ENCODE measurements at regions not wholly inside any gene's neighbourhood (a gene's known extent, or its start where the extent isn't known, plus 50 kb on each side); places are given as distances from the start of the nearest gene placed in this dataset.

DNA sequence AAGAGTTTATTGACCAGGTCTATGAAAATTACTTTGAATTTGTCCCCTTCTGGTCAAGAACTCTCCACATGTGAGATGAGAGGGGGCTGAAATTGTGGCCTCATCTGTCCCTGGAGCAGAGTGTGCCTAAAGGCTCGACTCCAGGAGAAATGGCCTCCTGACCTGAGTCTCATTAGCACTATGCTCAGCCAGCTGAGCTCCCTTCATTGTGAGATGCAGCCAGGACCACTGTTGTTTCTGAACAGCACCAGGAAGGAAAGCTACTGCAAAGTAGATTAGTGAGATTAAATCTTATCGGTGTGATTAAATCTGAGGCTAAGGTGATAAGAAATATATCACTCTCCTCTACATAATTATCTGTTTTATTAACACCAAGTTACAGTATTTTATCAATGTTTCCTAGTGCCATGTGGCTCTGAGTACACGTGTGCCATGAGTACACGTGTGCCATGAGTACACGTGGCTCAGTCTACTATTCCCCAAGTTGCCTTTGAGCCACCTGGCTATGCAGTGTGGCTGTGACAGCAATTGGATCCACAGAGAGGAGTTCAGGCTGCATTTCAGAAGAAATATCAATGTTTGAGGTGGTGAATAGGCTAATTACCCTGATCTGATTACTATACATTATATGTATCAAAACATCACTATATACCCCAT, 126.9 kb downstream of the IPMK start:
- DNase-seq: no peak

- DNase-seq: no peak
Measured at GRCh38 chr10:58140054-58140453, 127.6 kb downstream of the IPMK start.

- no peak for DNase-seq
Measured at GRCh38 chr10:58137813-58138212, 129.9 kb downstream of the IPMK start.

- no peak for DNase-seq
Measured at GRCh38 chr10:58115218-58116050, 152.3 kb downstream of the IPMK start.

GRCh38 chr10:58109731-58110130, 158.0 kb downstream of the IPMK start:
- DNase-seq: no peak

DNA sequence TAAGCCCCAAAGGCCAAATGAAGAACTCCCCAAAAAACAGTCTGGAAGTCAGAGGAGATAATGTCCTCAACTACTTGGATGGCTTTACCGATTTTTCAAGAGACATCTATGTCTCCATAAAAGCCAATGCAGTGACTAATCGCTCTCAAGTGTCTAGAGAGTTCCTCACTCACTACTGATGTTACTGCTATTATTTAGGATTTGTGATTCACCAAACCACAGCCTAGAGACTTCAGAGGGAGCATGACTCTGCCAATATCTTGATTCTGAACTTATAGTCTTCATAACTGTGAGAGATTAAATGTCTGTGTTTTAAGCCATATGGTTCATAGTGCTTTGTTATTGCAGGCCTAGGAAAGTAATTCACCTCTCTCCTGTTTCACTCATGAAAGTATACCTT, 160.2 kb downstream of the IPMK start:
- no peak for DNase-seq

DNA sequence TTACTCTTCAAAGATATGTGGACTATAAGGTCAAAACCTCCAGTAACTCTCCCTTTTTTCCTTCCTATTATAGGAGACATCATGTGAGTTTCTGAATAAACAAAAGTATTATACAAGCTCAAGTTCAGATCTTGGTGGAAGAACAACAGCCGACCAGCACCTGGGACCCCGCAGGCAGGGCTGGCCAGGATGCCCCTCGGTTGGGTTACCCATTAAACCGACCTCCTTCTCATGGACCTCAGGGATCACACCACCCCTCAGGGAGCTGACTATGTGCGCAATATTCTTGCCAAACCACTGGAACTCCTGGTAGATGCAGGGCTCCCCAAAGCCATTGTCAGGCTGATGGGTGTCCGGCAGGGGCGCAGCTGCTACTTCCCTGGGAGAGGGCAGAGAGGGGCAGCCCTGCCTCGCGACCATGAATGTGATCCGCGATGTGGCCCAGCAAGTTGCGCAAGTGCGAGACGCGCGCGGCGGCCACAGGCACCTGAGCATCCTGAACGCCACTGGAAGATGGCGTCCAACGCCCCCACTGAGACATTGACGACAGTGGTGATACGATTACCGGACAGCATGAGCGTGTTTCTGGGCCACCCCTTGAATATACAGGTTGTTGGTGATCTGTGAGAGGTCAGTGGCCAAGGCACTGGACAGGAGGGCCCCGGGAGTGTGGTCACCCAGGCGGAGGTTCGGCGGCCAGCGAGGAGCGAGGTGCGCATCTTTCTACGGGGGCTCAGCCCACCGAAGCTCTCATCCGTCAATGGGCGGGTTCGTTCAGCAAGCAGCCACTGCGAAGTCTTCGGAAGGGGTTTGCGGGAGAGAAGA, 161.3 kb downstream of the IPMK start:
- DNase-seq: no peak

DNA sequence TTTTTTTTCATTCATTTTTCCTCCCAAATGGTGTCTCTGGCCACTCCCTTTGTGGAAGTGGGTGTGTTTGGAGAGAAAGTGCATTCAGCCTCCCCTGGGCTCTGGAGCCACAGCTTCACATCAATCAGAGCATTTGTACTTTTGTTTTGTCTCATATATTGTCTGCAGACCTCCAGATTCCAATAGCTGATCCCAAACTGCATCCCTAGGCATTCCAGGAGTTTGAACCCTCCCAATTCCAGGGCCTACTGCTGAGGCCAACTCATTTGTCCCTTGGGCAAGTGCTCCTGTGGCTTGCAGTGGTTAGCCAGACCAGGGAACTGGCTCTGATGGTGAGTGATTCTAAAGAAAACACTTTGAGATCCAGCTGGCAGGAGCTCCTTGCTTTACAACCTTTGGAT, 163.3 kb downstream of the IPMK start:
- DNase-seq: no peak

GRCh38 chr10:58102897-58103296, 164.8 kb downstream of the IPMK start:
- no peak for DNase-seq

GRCh38 chr10:58101682-58102081, 166.0 kb downstream of the IPMK start:
- no peak for DNase-seq

GRCh38 chr10:58094985-58095718, 172.5 kb downstream of the IPMK start:
- no peak for DNase-seq

DNA sequence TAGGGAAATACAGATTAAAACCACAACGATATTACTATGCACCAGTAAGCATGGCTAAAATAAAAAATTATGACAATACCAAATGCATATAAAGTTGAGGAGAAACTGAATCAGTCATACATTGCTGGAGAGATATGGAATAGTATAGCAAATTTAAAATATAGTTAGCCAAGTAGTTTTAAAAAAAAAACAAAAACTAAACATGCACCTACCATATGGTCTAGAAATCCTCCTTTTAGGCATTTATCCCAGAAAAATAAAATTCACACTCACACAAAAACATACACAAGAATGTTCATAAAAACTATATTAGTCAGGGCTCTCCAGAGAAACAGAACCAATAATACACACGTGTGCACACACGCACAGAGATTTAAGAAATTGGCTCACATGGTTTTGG, 175.8 kb downstream of the IPMK start:
- no peak for DNase-seq

DNA sequence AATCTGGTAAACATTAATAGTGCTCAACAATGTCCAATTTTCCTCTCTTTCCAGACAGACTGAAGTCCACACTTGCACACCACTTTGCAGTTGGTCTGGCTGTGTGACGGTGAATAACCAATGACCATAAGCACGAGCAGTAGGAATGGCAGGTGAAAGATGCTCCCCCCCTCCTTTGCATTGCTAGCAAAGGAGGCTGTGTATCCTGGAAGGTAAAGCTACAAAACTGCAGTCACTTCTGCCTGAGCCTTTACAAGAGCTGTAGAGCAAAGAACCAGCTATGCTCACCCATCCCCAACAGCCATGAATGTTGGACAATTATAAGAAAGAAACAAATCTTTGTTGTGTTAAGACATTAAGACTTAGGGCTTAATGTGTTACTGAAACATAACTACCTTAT, 178.0 kb downstream of the IPMK start:
- no peak for DNase-seq

GRCh38 chr10:58087896-58088295, 179.8 kb downstream of the IPMK start:
- no peak for DNase-seq

DNA sequence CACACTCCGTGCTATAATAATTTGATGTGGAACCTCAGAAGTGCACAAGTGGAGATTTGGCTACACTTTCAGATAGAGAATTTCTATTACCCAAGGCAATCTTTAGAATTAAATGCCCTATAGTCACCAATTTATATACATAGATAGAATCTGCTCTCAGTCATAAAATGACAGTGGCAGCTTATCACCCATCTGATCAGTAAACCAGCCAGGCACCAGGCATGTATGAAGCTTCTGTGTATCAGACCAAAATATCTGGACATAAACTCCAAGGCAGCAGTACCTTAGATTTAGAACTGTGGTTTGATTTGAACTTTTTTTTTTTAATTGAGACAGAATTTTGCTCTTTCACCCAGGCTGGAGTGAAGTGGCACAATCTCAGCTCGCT, 180.9 kb downstream of the IPMK start:
- no peak for DNase-seq

DNA sequence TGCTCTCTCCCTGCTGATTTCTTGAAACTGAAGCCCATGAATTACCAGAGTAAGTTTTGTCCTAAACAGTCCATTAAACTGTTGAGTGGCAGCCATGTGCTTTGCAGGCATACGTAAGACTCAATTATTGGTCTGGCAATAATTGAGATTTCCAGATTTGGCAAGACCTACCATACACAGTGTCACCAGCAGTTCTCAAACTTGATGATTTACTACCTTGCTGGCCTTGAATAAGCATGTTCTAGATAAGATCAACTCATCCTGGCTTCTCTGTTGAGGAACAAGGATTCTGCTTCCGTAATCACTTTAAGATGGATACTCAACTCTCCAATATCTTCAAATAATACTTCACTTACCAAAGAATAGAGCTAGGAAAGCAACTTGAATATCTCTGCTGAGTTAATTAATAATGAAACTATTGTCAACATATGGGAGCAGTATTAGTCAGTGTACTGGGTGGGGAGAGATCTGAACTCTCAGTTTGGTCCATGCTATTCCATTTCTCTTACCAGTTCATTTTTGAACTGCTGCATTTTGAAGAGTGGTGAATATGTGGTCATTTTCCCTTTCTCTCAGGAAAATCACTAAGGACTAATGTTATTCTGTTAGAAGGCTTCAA, 181.4 kb downstream of the IPMK start:
- no peak for DNase-seq

DNA sequence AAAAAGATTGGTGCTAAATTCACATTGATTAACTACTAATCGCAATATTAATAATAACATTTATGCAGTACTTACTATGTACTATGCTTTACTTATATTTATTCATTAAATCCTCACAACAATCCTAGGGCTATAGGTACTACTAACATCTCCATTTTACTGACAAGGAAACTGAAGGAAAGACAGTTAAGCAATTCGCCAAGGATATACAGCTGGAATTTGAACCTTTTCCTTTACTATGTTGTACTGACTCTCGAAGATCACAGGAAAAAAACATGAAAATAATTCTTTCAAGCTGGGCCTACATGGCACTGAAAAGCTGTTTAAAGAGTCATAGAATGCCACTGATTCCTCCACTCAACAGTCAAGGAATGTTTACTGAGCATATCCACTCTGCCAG, 185.4 kb downstream of the IPMK start:
- DNase-seq: no peak

DNA sequence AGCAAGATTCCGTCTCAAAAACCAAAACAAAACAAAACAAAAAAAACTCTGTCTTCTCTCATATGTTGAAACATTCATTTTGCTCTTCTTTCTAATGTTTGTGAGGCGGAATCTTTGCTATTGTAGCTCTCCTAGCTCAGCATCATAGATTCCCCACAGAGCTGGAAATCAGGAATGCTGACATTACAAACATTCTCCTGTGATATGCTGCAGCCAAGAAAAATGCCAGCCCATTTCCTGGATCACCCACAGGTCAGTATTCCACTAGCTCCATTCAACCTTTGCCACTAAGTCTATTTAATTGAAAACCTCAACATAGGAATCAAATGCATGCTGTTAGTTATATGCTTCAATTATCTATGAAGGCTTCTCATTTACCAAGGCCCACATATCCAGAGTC, 186.3 kb downstream of the IPMK start:
- no peak for DNase-seq

- DNase-seq: no peak
Measured at GRCh38 chr10:58079461-58079860, 188.2 kb downstream of the IPMK start.

DNA sequence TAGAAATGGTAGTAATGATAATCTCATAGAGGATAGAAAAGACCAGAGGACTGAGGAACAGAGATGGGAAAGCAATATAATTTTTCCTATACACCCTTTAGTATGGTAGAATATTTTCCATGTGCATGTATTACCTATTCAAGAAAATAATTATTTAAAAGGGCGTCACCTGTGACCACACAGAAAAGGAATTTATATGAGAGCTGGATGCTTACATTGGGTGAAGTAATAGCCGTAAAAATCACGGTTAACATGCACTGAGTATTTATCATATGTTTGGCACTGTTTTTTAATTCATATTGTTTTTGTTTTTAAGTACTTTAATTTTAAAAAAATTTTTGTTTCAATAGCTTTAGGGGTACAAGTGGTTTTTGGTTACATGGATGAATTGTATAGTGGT, 195.1 kb downstream of the IPMK start:
- DNase-seq: no peak

DNA sequence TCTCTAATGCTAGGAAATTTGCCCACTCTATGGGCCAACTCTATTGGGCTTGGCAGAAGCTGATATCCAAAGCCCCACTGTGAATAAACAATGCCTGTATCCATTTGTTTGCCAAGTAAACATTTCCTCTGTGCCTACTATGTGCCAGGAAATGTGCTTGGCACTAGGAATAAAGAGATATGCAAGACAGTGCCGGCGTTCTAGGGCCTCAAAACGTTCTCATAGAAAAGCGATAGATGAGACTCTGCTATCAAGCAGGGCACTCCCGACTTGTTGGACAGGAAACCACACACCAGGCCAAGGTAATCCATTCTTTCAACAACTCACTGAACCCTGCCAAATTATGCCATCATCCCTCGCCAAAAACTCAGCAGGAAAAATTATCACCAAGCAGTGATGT, 196.7 kb downstream of the IPMK start:
- no peak for DNase-seq

GRCh38 chr10:58068809-58069208, 198.9 kb downstream of the IPMK start:
- DNase-seq: no peak

- DNase-seq: no peak
Measured at GRCh38 chr10:58066979-58067378, 200.7 kb downstream of the IPMK start.

Data from NCI-H524 treated with DMSO at 0.1 percent for 48 hours (cell line).